ENCODE measurements at regions not wholly inside any gene's neighbourhood (a gene's known extent, or its start where the extent isn't known, plus 50 kb on each side); places are given as distances from the start of the nearest gene placed in this dataset.

DNA sequence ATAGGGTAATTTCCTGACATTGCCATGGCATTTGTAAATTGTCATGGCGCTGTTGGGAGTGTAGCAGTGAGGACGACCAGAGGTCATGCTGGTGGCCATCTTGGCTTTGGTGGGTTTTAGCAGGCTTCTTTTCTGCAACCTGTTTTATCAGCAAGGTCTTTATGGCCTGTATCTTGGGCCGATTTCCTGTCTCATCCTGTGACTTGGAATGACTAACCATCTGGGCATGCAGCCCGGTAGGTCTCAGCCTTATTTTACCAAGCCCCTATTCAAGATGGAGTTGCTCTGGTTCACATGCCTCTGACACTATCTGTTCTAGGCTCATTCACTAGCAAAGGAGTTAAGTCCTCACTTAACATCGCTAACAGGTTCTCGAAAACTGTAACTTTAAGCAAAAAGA lies 1374.2 kb downstream of the FAM181B start:
- TF ChIP-seq, protein P1, sequence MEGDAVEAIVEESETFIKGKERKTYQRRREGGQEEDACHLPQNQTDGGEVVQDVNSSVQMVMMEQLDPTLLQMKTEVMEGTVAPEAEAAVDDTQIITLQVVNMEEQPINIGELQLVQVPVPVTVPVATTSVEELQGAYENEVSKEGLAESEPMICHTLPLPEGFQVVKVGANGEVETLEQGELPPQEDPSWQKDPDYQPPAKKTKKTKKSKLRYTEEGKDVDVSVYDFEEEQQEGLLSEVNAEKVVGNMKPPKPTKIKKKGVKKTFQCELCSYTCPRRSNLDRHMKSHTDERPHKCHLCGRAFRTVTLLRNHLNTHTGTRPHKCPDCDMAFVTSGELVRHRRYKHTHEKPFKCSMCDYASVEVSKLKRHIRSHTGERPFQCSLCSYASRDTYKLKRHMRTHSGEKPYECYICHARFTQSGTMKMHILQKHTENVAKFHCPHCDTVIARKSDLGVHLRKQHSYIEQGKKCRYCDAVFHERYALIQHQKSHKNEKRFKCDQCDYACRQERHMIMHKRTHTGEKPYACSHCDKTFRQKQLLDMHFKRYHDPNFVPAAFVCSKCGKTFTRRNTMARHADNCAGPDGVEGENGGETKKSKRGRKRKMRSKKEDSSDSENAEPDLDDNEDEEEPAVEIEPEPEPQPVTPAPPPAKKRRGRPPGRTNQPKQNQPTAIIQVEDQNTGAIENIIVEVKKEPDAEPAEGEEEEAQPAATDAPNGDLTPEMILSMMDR (IDR thresholded peaks at IDR 0.05) = no peak
- TF ChIP-seq POLR2A (IDR thresholded peaks at IDR 0.05) = no peak
- TF ChIP-seq EP300 (IDR thresholded peaks at IDR 0.05) = no peak
